Colon (tissue), 2 donors: ENCODE measurements at regions not wholly inside any gene's neighbourhood (a gene's known extent, or its start where the extent isn't known, plus 50 kb on each side); places are given as distances from the start of the nearest gene placed in this dataset.
"Not testable (repeated sequence)": the region's sequence is repeated elsewhere in the genome, so short reads cannot be mapped to it uniquely, and the experiment has no call there.

Source experiments
- FAIRE-seq: peaks from 2 replicates; lab custom pipeline; 2012; peaks lifted over from hg19 to GRCh38; lab: Jason Lieb, UNC
- donor health status: control.
- donor health status: control.

GRCh38 chr12:76177821-76178220 is 93.3 kb upstream of the NAP1L1 start:
- no peak for FAIRE-seq

GRCh38 chr12:76176940-76177339 is 92.5 kb upstream of the NAP1L1 start:
- FAIRE-seq, result no peak

- FAIRE-seq, result not testable (repeated sequence)
Measured at GRCh38 chr12:76175946-76176345, 91.5 kb upstream of the NAP1L1 start.

GRCh38 chr12:76173756-76174155 is 89.3 kb upstream of the NAP1L1 start:
- no peak for FAIRE-seq

GRCh38 chr12:76158518-76159321 is 74.2 kb upstream of the NAP1L1 start:
- FAIRE-seq, result no peak

GRCh38 chr12:76156726-76157125 is 72.2 kb upstream of the NAP1L1 start:
- FAIRE-seq, result no peak

- no peak for FAIRE-seq
Measured at GRCh38 chr12:76156314-76156713, 71.8 kb upstream of the NAP1L1 start.

GRCh38 chr12:76155157-76155670 is 70.7 kb upstream of the NAP1L1 start:
- no peak for FAIRE-seq

- no peak for FAIRE-seq
Measured at GRCh38 chr12:76153616-76154015, 69.1 kb upstream of the NAP1L1 start.

GRCh38 chr12:76152181-76152807 is 67.8 kb upstream of the NAP1L1 start:
- FAIRE-seq, result no peak

GRCh38 chr12:76144245-76144549 is 59.7 kb upstream of the NAP1L1 start:
- no peak for FAIRE-seq

GRCh38 chr12:76143343-76144244 is 59.1 kb upstream of the NAP1L1 start:
- FAIRE-seq, result no peak

GRCh38 chr12:76142305-76142704 is 57.8 kb upstream of the NAP1L1 start:
- FAIRE-seq, result no peak

- FAIRE-seq, result no peak
Measured at GRCh38 chr12:76138656-76139055, 54.2 kb upstream of the NAP1L1 start.

GRCh38 chr12:76137606-76138005 is 53.1 kb upstream of the NAP1L1 start:
- FAIRE-seq, result no peak

- no peak for FAIRE-seq
Measured at GRCh38 chr12:76135456-76135855, 51.0 kb upstream of the NAP1L1 start.
